SK-MEL-5 (cell line): ENCODE measurements at regions not wholly inside any gene's neighbourhood (a gene's known extent, or its start where the extent isn't known, plus 50 kb on each side); places are given as distances from the start of the nearest gene placed in this dataset.

Experiments used
- DNase-seq: peaks from one replicate; pipeline ENCODE4 v3.0.0-alpha.2; 2016; ENCODE audit warnings: low read depth, low spot score
- in situ Hi-C: cut with HindIII; loops from 2 replicates; pipeline ENCODE4 v1.10.0; 2016; ENCODE audit warnings: low sequenced_read_pairs, high pct_unique_total_duplicates, low pct_unique_long_range_greater_than_20kb

GRCh38 chr1:221117548-221117951, 238.3 kb downstream of the HLX start:
- in situ Hi-C loops, result no loop called here
- DNase-seq, result no peak

- DNase-seq, result no peak
- in situ Hi-C loops, result no loop called here
Measured at GRCh38 chr1:221118176-221118937, 239.1 kb downstream of the HLX start.

GRCh38 chr1:221118938-221119320, 239.7 kb downstream of the HLX start:
- in situ Hi-C loops, result no loop called here
- DNase-seq, result no peak

- DNase-seq, result no peak
- in situ Hi-C loops, result no loop called here
Measured at GRCh38 chr1:221122501-221122900, 243.3 kb downstream of the HLX start.

GRCh38 chr1:221125976-221126375, 246.7 kb downstream of the HLX start:
- DNase-seq, result no peak
- in situ Hi-C loops, result no loop called here

- DNase-seq, result no peak
- in situ Hi-C loops, result no loop called here
Measured at GRCh38 chr1:221137666-221138065, 258.4 kb downstream of the HLX start.

GRCh38 chr1:221138516-221138915, 259.3 kb downstream of the HLX start:
- DNase-seq, result no peak
- in situ Hi-C loops, result no loop called here

DNA sequence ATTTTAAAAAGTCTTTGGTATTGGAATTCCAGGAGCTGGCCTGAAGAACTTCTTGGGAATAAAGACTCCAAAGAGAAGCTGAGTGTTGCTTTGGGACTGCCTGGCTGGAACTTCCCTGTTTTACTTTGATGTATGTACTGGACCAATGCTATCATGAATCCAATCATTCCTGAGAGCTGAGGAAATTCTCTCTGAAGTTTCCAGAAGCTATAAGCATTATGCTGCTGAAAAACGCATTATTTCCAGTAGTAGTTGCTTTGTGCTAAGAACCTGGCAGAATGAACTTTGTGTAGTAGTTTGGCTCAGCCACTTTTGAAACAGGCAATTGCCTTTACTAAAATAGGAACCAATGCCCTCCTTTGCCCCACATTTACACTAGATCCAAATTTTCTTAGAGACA, 260.7 kb downstream of the HLX start:
- in situ Hi-C loops, result no loop called here
- DNase-seq, result no peak

DNA sequence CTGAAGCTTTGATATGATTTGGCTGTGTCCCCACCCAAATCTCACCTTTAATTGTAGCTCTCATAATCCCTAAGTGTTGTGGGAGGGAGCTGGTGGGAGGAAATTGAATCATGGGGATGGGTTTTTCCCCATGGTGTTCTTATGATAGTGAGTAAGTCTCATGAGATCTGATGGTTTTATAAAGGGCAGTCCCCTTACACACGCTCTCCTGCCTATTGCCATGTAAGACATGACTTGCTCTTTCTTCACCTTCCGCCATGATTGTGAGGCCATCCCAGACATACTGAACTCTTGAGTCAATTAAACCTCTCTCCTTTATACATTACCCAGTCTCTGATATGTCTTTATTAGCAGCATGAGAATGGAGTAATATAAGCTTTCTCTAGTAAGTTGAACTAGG, 261.9 kb downstream of the HLX start:
- in situ Hi-C loops, result no loop called here
- DNase-seq, result no peak

- in situ Hi-C loops, result no loop called here
- no peak for DNase-seq
Measured at GRCh38 chr1:221141606-221142285, 262.5 kb downstream of the HLX start.

GRCh38 chr1:221148660-221149059, 269.4 kb downstream of the HLX start:
- no peak for DNase-seq
- in situ Hi-C loops, result no loop called here

DNA sequence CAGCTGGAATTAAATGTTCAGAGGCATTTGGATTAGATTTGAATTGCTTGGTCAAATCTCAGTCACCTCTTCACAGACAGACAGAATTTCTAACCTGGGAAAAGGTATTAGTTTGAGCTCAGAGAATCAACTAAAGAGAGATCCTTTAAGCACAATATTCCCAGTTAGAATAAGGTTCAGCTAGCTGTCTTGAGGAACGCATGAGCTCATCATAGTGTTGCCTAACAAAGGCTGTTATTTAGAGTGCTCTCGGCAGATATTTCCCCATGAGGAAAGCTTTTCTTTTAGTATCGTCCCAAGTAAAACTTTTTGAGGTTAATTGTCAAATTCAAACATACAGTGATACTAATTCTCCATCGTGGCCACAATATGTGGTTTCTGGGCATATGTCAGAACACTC, 269.9 kb downstream of the HLX start:
- in situ Hi-C loops, result no loop called here
- peak; percentile 69 for DNase-seq

DNA sequence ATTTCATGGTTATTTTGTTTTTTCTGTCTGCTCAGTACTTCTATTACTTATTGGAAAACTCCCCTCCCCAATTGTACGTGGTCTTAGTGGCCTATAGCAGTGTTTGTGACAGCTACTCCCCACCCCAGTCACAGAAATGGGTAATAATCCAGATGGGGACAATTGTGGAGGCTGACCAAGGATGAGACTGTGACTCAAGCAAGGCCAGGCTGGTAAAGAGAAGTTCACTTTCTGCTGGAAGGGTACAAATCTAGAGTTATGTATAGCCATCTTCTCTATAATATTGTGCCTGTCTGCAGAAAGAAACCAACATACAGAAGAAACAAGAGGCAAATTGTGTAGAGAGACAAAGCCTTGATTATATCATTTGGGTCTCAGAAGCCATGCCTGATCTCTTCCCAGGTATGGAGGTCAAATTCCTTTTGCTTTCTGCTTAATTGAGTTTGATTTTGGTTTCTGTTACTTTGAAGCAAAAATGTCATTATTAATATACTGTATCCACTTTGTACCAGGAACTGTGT, 270.4 kb downstream of the HLX start:
- in situ Hi-C loops, result no loop called here
- DNase-seq, result peak; percentile 72

DNA sequence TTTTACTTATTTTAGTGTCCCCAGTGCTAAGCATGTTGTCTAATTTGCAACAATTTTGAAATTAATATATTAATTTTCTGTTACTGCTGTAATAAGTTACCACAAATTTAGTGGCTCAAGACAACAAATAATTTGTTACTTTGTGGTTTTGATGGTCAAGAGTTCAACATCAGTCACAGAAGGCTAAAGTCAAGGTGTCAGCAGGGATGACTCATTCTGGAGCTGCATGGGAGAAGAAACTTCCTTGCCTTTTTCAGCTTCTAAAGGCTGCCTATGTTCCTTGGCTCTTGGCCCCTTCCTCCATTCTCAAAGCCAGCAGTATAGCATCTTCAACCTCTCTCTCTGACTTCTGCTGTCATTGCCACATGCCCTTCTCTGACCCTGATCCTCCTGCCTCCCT, 271.8 kb downstream of the HLX start:
- in situ Hi-C loops, result no loop called here
- DNase-seq, result no peak

- in situ Hi-C loops, result no loop called here
- no peak for DNase-seq
Measured at GRCh38 chr1:221154932-221155331, 275.7 kb downstream of the HLX start.

DNA sequence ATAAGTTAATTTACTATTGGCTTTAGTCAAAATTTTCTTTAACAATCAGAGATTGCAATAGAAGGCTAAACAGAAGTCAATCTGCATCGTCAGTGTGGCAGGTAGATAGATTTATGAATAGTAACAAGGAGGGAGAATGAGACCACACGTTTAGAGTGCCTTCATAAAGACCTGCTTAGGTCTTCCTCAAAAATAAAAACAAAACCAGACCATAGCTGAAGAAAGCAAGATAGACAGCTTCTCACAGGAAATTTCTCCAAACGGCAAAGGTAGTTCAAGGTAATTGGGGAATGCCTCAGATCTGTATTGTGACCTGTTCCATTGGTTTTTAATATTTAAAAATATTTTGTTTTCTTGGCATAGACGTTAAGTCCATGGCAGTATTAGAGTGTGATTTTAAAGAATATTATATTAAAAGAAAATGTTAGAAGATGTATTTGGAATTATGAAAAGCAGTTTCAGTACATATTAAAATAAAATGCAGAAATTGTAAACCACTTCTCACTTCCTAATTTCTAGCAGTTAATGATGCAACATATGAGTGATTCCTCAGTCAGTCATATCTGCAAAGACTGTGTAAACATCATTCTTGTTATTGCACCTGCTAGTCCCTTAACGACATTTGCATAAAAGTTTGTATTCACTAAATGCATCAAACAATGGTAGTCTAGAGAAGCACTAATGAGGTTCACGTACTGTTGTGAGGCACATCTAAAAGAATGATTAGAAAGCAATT, 278.0 kb downstream of the HLX start:
- in situ Hi-C loops, result no loop called here

GRCh38 chr1:221159608-221160007, 280.4 kb downstream of the HLX start:
- in situ Hi-C loops, result no loop called here

More for the DNA sequence above, 278.0 kb downstream of the HLX start:
- DNase-seq, result no peak

DNA sequence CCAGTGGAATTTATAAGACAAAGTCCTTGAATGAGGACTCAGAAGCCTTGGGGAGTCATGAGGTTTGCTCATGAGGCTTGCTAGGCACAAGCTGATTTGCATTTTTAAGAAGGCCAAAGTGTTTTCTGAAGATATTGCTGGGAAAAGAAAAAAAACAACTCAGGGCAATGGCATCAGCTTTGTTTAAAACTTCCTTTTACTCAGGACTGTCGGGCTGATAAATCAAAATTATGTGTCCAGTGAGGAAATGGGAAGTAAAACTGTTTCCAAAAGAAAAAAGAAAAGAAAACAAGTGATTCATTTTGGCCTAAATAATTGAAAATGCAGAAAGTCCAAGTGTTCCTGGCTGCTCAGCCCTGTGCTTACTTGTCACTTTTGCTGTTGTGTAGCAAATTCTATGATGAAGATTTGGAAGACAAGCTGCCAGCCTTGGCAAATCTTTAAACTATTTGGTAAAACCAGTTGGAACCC, 282.4 kb downstream of the HLX start:
- DNase-seq, result peak; percentile 51
- in situ Hi-C loops, result no loop called here

More at GRCh38 chr1:221159608-221160007, 280.4 kb downstream of the HLX start:
- peak; percentile 36 for DNase-seq
